ENCODE measurements at regions not wholly inside any gene's neighbourhood (a gene's known extent, or its start where the extent isn't known, plus 50 kb on each side); places are given as distances from the start of the nearest gene placed in this dataset.

DNA sequence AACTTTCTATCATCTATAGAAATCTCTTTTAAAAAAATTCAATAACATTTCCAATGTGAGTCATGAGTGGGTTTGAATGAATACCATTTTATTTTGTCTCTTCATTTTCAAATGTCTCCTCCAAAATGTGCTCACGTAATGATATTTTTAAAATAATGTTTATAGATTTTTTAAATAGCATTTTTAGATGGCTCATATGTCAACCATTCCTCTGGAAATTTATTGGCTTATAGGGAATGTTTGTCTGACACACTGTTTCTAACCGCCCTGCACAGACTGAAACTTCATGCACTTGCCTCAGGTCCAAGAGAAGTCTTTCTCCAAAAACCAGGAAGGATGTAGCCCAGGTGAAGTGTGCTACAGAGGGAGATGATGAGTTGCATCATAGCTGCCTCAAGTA lies 88.8 kb upstream of the PLEKHG7 start:
- DNase-seq = no peak

DNA sequence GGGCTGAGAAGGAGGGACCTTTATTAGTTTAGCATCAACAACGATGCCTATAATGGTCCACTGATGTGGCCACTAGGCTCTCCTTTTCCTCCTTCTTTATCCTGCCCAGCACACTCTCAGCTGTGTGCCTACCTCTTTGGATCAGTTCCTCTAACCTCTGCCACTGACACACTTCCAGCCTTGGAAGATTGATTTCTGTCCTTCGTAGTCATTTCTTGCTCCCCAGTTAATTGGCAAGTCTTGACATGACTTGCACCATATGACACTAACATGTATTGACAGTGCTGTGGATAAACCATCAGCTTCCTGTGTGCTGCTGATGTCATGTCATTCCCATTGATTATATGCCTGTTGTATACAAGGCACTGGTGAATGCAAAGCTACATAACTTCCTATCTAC lies 90.2 kb upstream of the PLEKHG7 start:
- DNase-seq = no peak

DNA sequence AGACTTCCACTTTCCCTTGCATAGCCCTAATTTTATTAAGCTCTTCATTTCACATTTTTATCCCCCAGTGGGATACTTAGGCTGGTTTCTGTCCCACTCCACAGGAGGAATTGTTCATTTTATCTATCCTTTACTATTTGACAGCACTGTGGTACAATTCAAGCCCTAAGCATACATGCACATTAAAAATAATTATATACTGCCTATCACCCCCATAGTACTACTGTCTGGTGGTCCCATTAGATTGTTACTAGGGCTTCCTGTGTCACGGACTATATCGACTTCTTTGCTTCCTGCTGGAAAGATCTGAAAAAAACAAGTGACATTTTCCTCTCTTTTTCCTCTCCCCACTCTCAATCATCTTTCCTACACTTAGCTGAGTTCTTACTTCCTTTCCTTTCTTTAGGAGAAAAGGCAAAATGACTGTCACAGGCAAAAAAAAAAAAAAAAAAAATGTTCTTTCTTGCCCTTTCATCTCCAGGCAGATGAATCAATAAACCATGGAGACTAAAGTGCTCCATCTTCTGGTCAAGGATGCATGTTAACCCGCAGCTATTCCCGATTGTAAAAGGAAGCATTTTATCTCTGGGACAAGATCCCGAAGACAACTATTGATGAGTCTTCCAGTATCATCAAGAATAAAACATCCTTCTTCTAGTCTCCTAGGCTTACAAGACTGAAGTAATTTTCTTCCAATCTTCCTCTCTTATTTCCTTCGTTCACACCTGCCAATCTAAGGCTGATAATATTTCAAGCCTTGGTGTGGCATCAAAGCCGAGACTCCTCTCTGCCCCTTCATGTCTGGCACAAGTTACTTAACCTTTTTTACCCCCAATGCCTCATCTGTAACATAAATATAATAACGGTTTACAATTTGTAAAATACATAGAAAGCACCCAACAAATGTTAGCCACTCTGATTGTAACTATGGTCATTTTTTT lies 94.4 kb upstream of the PLEKHG7 start:
- no peak for DNase-seq

DNA sequence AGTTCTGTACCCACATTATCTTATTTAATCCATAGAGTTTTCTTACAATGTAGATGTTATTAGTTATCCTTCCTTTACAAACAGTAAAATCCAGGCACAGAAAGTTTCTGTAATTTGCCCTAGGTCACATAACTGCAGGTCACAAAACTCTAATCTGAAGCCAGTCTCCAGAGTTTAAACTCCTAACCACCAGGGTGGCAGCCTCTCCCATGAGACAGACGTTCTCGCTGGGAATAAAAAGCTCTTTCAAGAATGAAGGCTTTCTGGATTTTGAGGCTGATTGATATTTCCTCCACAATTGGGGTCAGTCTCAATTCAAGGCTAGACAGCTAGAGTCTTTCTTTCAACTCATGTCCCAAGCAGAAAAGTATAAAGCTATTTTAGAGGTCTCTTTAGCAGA lies 95.8 kb upstream of the PLEKHG7 start:
- DNase-seq = no peak

DNA sequence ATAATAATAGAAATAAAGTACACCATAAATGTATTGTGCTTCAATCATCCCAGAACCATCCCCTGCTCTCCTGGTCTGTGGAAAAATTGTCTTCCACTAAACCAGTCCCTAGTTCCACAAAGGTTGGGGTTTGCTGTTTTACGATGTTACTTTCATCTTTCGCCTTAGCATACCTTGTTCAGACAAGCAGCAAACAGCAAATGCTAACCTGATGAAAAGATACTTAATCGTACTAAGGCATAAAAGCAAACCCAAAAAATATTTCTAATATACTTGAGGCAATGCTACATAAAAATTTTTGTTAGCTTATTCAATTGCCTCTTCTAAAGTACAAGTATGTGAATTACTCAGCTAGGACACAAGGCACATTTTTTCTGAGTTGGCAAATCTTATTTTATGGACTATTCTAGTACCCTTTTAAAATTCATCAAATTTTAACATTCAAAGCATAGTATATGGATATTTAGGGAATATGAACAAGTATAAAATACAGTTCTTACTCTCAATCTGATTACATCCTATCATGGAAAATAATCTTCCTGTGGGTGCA lies 97.1 kb upstream of the PLEKHG7 start:
- no peak for DNase-seq

DNA sequence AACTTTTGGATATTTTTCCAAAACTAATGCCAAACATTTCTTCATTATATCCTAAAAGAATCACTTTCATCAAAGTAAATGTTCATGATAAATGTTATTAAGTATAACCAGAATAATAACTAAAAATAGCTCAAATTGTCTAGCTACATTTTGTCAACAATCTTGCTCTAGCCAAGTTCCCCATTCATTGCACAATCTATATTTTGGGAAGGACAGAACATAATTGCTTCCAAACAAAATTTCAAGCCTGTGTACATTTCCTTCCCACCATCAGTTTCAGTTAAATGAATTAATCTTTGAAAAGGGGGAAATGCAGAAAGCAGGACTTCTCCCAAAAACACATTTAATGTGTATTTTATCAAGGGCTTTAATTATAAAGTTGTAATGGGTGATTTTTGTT lies 98.0 kb upstream of the PLEKHG7 start:
- no peak for DNase-seq

DNA sequence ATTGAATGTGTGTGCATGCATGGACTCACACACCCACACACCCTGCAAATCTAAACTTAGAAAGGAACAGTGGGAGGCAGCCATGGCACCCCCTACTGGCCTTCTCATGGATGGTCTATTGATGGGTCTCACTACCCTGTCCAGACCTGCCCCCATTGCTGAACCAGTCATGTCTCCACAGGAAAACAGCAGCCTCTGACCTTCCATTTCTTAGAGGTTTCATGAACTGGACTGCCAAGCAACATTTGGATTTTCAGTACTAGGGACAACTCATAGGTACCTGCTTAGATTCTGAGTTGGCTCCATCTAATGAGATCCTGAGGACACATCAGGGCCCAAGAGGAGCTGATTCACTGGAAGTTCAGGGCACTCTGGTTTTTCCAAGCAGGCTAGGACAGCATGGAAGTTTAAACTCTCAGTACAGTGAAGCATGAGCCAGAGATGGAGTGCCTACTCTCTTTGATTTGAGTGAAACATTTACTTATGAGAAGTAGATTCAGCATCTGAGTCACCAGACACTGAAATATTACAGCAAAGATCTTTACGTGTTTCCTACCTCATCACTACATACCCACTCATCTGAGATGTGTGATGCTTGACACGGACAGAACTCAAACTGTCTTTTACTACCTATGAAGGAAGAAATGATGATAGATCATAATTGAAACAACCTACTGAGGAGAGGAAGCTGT lies 98.9 kb upstream of the PLEKHG7 start:
- DNase-seq = no peak

DNA sequence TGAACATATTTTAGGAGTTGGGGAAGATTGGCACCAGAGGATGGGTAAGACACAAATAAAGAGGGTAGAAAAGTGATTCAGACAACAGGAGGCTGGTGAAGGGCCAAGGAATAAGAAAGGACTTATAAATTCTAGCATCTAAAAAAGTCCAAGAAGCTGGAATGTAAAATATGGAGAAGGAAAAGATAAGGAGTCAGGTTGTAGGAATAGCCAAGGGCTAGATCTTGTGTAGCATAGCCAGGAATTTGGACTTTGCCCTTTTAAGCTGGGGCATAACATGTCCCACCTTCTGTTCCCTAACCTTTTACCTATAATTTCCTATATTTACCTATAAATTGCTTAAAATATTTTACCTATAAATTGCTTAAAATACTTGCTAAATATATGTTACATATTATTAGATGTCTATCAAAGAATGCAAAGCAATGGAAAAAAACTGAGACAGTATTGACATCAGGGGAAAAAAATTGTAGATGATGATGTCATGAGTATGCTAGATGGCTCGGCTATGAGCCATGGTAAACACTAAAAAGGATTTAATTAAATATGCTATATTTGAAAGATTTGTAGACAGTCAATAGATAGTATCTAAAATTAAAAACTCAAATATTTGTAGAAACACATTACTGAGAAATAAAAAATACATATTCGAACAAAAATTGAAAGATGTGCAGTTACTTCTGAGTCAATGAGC lies 99.7 kb upstream of the PLEKHG7 start:
- DNase-seq = no peak

DNA sequence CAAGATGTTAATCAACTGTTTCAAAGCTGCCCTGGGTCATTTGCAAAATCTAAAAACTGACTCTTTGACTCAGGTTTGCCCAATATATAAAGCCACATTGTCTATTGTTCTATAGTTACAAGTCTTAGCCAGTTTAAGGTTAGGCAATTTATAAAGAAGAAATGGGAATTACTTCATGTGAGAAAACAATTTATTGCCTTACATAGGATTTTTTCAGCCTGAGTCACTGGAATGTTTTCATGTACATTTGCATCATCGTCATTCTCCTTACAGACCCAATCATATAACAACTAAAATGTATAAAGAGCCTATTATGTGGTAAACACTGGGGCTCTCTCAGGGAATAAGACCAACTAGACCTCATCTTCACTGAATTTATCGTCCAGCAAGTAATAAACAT lies 100.3 kb upstream of the PLEKHG7 start:
- no peak for DNase-seq

DNA sequence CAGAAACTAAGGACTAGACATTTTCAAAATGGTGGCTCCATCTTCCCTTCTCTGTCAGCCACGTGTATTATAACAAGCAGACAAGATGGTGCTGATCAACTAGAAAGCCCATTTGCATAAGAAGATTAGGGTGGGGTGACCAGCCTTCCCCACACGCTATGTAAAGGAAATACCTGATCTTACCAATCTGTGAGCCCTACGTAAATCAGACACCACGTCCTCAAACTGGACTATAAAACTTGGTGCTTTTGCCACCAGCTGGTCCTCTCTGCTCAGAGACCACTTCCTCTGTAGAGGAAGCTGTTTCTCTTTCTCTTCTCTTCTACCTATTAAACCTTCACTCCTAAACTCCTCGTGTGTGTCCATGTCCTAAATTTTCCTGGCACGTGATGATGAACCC lies 101.1 kb upstream of the PLEKHG7 start:
- DNase-seq = no peak

DNA sequence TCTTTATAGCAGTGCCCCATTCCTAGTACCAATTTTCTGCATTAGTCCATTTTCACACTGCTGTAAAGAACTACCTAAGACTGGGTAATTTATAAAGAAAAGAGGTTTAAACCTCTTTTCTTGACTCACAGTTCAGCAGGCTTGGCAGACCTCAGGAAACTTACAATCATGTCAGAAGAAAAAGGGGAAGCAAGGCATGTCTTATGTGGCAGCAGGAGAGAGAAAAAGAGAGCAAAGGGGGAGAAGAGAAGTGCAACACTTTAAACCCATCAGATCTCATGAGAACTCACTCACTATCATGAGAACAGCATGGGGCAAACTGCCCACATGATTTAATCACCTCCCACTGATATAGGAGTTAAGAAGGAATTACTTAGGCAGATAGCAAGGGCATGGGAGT lies 101.6 kb upstream of the PLEKHG7 start:
- DNase-seq = no peak

DNA sequence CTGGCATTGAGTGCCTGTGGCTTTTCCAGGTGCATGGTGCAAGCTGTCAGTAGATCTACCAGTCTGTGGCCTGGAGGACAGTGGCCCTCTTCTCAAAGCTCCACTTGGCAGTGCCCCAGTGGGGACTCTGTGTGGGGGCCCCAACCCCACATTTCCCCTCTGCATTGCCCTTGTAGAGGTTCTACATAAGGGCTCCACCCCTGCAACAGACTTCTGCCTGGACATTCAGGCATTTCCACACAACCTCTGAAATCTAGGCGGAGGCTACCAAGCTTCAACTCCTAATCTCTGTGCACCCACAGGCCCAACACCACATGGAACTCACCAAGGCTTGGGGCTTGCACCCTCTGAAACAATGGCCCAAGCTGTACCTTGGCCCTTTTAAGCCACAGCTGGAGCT lies 102.7 kb upstream of the PLEKHG7 start:
- no peak for DNase-seq

DNA sequence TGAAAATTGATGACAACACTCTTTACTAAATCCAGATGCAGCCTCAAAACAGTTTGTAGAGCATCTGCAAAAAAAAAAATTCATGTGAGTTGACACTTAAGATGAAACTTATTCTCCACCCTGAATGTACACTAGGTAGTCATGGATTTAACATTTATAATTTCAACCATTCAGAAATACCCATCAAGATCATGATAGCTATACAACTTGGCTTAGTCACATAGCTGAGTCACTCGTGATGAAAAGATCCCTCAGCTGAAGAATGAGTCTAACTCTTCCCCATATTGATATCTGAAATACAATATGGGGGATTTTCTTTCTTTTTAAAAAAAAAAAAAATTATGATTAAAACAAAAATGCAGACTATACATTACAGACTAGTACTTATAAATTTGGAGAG lies 104.8 kb upstream of the PLEKHG7 start:
- DNase-seq = no peak

DNA sequence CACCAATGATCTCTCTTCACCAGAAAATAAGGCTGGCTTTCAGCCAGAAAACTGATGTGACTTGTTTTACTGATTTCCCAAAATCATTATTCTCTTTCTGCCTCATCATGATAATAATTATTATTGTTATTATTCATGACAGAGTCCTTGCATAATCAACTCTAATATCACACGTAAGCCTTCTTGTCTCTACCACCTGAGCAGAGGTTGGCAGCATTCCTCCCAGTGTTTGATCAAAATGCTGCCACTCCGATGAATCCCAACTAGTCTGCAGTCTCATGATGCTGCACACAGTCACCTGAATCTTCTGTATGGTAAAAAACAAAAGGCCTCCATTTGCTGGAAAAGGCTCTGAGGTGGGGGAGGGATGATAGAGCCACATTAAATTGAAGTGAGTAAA lies 105.7 kb upstream of the PLEKHG7 start:
- DNase-seq = no peak

DNA sequence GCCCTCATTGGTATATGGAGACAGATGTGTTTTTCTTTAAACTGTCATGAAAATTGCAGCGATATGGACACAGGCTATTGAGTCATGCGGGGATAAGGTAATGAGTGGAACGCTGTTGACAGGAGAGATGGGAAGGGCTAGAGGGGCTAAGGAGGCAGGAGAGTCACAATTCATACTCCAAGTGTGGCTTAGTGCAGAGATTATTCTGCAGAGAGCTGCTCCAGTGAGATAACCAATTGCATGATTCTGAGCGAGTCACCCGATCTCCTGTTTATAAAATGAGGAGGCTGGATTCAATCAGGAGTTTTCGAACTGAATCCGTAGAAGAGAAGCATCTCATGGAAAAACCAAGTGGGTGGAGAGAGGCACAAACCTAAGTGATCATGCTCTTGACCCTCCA lies 106.4 kb upstream of the PLEKHG7 start:
- DNase-seq = no peak

DNA sequence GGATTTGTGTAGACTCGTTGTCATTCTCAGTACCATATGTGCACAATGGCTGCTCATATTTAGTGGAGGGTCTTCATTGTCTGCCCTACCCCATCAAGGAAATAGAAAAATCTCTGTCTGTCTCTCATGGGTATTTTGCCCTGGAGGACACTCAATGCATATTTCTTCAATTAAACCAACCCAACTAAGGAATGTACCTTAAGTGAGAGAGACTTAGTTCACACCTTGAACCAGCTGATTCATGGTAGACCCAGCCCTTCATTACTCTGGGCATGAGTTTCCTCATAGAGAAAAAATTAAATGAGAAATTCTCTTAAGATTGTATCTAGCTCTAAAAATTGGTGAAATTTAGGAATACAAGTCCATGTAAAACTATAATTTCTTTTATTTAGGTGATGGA lies 107.1 kb upstream of the PLEKHG7 start:
- DNase-seq = no peak

DNA sequence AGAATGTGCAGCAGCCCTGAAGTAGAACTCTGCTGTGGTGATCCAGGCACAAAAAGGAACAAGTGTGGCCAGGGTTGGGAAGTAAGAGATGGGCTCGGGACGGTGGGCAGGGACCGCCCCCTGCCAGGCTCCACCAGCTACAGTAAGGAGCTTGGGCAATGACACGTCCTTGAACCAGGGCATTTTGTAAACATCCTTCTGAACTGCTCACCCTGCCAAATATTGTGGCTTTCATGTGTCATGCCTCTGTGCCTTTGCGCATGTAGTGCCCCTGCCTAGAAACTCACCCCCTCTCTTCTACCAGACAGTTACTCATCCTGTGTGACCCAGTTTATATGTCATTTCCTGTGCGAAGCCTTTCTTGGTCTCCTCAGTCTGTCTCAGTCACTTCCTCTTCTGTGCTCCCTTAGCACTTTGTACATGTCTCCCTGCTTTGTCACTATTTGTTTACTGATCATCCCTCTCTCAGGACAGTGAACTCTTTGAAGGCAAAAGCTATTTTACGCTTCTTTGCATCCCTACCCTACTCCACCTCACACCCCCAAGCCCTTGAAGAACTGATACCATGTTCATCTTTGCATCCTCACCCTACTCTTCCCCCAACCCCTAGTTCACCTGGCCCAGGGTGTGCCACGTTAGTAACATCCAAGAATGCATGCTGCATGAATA lies 108.9 kb upstream of the PLEKHG7 start:
- DNase-seq = peak; percentile 72

DNA sequence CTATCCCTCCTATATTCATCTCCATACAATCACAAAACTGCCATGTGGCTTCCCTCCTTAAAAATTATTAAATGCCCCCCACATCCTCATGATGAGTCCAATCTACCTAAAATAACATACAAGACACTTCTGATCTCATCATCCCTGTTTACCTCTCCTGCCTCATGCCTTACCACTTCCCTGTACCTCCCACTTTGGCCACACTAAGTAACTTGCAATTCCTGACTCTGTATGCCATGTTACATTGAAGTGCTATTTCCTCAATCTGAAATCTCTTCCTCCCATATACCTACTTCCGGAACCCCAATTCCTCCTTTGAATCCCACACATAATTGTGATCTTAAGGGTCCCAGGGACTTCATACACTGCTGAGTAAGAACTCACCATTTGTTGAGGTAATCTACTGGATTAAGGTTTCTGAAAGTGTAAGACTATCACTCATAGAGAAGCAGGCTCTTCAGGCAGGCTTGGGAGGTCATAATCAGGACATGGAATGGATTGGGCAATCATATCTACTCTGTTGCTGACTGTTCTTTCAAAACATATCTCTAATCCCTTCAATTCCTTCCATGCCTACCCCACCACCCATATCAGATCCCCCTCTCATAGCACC lies 117.6 kb upstream of the PLEKHG7 start:
- no peak for DNase-seq

DNA sequence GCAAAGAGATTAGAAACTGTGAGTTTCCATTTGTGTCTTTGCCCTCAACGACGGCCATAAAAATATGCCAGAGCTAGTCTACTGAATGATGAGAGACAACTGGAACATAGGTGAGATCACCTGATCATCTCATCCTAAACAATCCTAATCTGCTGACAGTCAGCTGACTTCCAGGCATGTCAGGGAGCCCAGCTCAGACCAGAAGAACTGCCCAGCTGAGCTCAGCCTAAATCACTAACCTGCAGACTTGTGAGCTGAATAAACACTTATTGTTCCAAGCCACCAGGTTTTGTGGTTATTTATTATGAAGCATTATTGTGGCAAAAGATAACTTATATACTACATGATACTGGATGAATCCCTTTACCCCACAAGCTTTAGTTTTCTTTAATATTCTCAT lies 118.9 kb upstream of the PLEKHG7 start:
- DNase-seq = no peak

DNA sequence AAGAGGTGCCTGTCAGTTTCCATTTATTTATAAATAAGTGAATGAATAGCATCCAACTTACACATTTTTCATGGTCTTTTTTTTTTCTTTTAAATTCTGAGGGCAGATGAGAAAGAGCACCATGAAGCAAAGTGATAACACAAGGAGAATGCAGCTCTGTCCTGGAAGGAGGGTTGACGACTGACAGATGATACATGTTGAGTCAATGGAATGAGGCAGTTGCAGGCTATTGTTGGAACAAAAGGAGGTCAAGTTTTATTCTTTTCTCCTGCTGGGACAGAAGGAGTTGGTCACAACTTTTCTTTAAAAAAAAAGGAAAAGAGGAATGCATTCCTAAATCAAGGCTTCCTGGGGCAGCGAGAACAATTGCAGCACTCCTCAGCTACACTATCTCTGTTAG lies 119.9 kb upstream of the PLEKHG7 start:
- no peak for DNase-seq

DNA sequence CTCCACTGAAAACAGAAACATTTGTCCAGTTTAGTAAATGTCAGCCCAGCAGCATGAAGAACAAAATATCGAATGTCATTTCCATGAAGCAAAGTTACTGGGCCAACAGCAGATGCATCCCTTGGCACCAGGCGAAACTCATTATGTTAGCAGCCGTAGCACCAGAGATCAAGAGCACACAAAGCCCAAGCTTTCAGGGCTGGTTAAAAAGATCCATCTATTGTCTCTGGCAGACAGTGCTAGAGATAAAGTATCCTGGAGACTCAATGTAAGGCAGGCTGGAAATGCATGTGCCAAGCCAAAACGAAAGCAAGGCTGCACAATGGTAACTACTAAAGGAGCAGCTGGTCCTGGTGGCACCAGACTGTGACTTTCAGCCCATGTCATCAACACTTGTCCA lies 120.3 kb upstream of the PLEKHG7 start:
- no peak for DNase-seq

DNA sequence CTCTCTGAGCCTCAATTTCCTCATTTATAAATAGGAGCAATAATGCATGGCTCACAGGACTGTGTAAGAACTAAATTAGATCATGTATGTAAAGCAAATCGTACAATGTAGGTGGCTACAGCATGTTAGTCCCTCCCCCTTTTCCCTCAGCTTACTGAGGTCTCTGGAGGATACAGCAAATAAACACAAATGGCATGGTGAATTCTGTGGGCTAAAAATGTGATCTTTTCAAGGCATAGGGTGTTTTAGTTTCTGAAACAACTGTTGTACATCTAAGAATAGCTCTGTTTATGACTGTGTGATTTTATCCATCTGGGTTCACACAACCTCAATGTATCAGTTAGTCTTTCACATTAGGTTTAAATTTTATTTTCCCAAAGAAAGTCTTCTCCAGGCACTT lies 121.2 kb upstream of the PLEKHG7 start:
- no peak for DNase-seq

Data from activated CD4-positive, alpha-beta T cell treated with anti-CD3 and anti-CD28 coated beads for 1 hour (primary cell).